Calu3 (cell line): ENCODE measurements at regions not wholly inside any gene's neighbourhood (a gene's known extent, or its start where the extent isn't known, plus 50 kb on each side); places are given as distances from the start of the nearest gene placed in this dataset.

Experiments used
- BruUV-seq: library from RNA; stranded (reverse); fragments of 400-500 nt; replicated peaks from 2 replicates; lab custom pipeline; 2021; lab: Mats Ljungman, UMichigan
- CTCF ChIA-PET: fragments of 300-600 bp; sonication (Branson Sonifier 250); formaldehyde crosslinking; loops from one replicate; lab custom pipeline; 2022; ENCODE audit warnings: antibody characterized with exemption; lab: Charles Lee
- DNase-seq: peaks from one replicate; pipeline ENCODE4 v3.0.0; 2022
- H3K27ac Mint-ChIP-seq: one replicate; pipeline ENCODE4 v1.8.0; 2022; ENCODE audit warnings: mixed read lengths; ENCODE audit not compliant: unreplicated experiment
- H3K27me3 Mint-ChIP-seq: one replicate; pipeline ENCODE4 v1.8.0; 2022; ENCODE audit warnings: mixed read lengths; ENCODE audit not compliant: unreplicated experiment
- H3K36me3 Mint-ChIP-seq: one replicate; pipeline ENCODE4 v1.8.0; 2022; ENCODE audit warnings: mild to moderate bottlenecking, moderate library complexity, mixed read lengths; ENCODE audit not compliant: insufficient read depth, unreplicated experiment
- H3K4me1 Mint-ChIP-seq: one replicate; pipeline ENCODE4 v1.8.0; 2022; ENCODE audit warnings: mild to moderate bottlenecking, low read depth, mixed read lengths; ENCODE audit not compliant: unreplicated experiment
- H3K4me3 Mint-ChIP-seq: one replicate; pipeline ENCODE4 v1.8.0; 2022; ENCODE audit warnings: mild to moderate bottlenecking, low read depth, moderate library complexity, mixed read lengths; ENCODE audit not compliant: unreplicated experiment
- H3K9me3 Mint-ChIP-seq: one replicate; pipeline ENCODE4 v1.8.0; 2022; ENCODE audit warnings: low read depth, mixed read lengths; ENCODE audit not compliant: unreplicated experiment
- CTCF ChIP-seq: fragments of 200-600 bp; IDR thresholded peaks from one replicate; pipeline ENCODE4 v1.8.0; 2022; ENCODE audit warnings: antibody characterized with exemption; ENCODE audit not compliant: unreplicated experiment
- intact Hi-C: fragments of 100-400 bp; cut with micrococcal nuclease; formaldehyde crosslinking; loops from one replicate; pipeline ENCODE4 v1.10.0; 2022; ENCODE audit not compliant: unreplicated experiment

GRCh38 chr6:225121-225721 lies 67.1 kb upstream of the DUSP22 start:
- no peak for DNase-seq
- no peak for TF ChIP-seq CTCF
- Mint-ChIP-seq H3K4me3 (no peak overlapping the region), H3K4me1 (no peaks in the 10 kb centered on the region), H3K36me3 (no peaks in the 10 kb centered on the region), H3K9me3 (no peaks in the 10 kb centered on the region), H3K27me3 (peaks cover 29% of the 10 kb centered on the region), H3K27ac (no peak overlapping the region)
- no TSS peak for BruUV-seq
- CTCF ChIA-PET, result no interaction called here
- intact Hi-C loops, result no loop called here

GRCh38 chr6:225907-226306 lies 66.4 kb upstream of the DUSP22 start:
- H3K4me3 Mint-ChIP-seq, result no peak overlapping the region
- no peaks in the 10 kb centered on the region for H3K36me3 Mint-ChIP-seq
- TF ChIP-seq CTCF, result no peak
- CTCF ChIA-PET, result no interaction called here
- no peak overlapping the region for H3K27ac Mint-ChIP-seq
- no peaks in the 10 kb centered on the region for H3K9me3 Mint-ChIP-seq
- intact Hi-C loops, result no loop called here
- no peaks in the 10 kb centered on the region for H3K4me1 Mint-ChIP-seq
- BruUV-seq, result no TSS peak
- no peak for DNase-seq
- peaks cover 29% of the 10 kb centered on the region for H3K27me3 Mint-ChIP-seq

GRCh38 chr6:226516-227073 lies 65.7 kb upstream of the DUSP22 start:
- H3K27ac Mint-ChIP-seq, result no peak overlapping the region
- CTCF ChIA-PET, result no interaction called here
- intact Hi-C loops, result no loop called here

GRCh38 chr6:227074-227782 lies 65.1 kb upstream of the DUSP22 start:
- H3K27me3 Mint-ChIP-seq, result peaks cover 19% of the 10 kb centered on the region
- no peaks in the 10 kb centered on the region for H3K9me3 Mint-ChIP-seq
- DNase-seq, result no peak
- no peaks in the 10 kb centered on the region for H3K36me3 Mint-ChIP-seq
- BruUV-seq, result no TSS peak
- intact Hi-C loops, result no loop called here
- no peaks in the 10 kb centered on the region for H3K4me1 Mint-ChIP-seq
- CTCF ChIA-PET, result no interaction called here
- H3K4me3 Mint-ChIP-seq, result no peak overlapping the region
- H3K27ac Mint-ChIP-seq, result no peak overlapping the region
- no peak for TF ChIP-seq CTCF

More at GRCh38 chr6:226516-227073, 65.7 kb upstream of the DUSP22 start:
- TF ChIP-seq CTCF, result no peak
- no peaks in the 10 kb centered on the region for H3K36me3 Mint-ChIP-seq
- H3K27me3 Mint-ChIP-seq, result peaks cover 25% of the 10 kb centered on the region
- DNase-seq, result no peak
- no peak overlapping the region for H3K4me3 Mint-ChIP-seq
- H3K9me3 Mint-ChIP-seq, result no peaks in the 10 kb centered on the region
- no peaks in the 10 kb centered on the region for H3K4me1 Mint-ChIP-seq
- no TSS peak for BruUV-seq
